HUDEP-2 (cell line): ENCODE measurements at regions not wholly inside any gene's neighbourhood (a gene's known extent, or its start where the extent isn't known, plus 50 kb on each side); places are given as distances from the start of the nearest gene placed in this dataset.
A peak's percentile ranks its signal among the peaks of the same experiment; 100 is the strongest.
"Not testable (repeated sequence)": the region's sequence is repeated elsewhere in the genome, so short reads cannot be mapped to it uniquely, and the experiment has no call there.

ENCODE experiments used
- DNase-seq, 76 experiments: peaks; one replicate each; lab custom pipeline; 2025; ENCODE audit not compliant: unreplicated experiment in 76 of 76; lab: John Stamatoyannopoulos, UW

DNA sequence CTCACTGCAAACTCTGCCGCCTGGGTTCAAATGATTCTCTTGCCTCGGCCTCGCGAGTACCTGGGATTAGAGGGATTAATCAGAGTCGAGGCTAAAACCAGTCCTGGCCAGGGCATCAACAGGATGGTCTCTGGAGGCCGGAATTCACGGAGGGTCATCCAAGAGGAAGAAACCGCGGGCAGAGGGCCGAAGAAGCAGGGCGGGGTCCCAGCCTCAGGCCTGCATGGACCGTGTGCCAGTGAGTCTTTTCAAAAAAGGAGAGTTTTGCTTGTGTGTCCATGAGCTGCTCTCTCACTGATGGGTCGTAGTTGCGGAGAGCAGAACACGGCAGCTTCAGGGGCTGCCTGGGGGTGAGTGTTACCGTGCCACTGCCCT, 295.1 kb upstream of the ZNF337 start:
- DNase-seq, result no peak

GRCh38 chr20:25991051-25991755, 294.6 kb upstream of the ZNF337 start:
- no peak for DNase-seq

GRCh38 chr20:25989686-25990085, 293.0 kb upstream of the ZNF337 start:
- DNase-seq, result not testable (repeated sequence)

GRCh38 chr20:25989196-25989595, 292.5 kb upstream of the ZNF337 start:
- DNase-seq, result no peak

GRCh38 chr20:25987928-25988560, 291.4 kb upstream of the ZNF337 start:
- DNase-seq, result not testable (repeated sequence)

DNA sequence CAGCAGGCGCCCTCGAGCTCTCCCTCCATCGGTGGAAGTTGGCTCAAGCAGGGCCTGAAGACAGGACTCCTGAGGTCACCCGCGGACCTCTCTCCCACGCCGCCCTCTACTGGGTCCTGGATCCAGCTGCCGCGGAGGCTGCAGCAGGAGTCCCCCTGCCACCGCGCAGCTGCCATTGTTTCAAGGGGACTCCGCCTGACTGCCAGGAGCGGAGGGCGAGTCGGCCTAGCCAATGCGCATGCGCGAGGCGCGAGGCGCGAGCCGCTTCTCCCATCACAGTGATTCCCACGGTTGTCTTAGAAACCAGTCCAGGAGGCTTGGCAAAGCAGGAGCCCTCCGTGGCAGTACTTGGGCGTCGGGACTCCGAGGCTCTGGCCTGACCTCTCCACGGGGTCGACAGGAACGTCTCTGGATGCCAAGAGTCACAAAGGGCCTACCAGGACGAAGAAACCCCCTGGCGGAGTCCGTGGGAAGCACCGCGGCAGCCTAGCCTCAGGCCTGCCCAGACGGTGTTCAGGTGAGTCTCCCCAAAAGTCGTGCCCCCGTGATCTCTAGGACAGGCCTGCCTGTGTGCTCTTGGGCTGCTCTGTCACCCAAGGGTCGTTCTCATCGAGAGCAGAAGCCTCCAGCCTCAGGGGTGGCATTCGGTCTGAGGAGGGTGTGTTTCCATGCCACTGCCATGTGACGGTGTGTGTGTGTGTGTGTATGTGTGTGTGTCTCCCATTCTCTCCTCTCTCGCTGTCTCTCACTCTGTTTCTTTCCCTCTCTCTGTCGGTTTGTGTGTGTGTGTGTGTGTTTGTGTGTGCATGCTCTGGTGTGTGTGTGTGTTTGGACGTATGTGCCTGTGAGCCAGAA, 290.6 kb upstream of the ZNF337 start:
- peak in 51 of 76 experiments; percentile 15 to 76 (median 44) for DNase-seq

DNA sequence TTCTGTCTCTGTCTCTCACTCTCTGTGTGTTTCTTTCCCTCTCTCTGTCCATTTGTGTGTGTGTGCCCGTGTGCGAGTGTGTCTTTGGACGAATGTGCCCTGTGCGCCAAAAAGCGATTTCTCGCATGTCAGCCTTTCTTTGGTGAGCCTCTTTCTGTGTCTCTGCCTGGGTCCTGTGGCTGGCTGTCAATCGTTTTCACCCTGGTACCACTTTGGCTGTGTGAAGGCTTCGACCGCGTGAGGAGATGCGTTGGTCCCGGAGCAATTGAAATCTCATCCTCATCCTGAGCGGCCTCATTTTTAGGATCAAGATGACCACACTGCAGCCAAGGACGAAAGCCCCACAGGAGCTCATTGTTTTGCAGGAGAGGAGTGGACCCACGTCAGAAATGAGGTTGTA, 288.9 kb upstream of the ZNF337 start:
- DNase-seq, result no peak

- peak in 9 of 76 experiments; percentile 0 to 26 (median 8) for DNase-seq
Observed at GRCh38 chr20:25984933-25985332, 288.3 kb upstream of the ZNF337 start.

- not testable (repeated sequence) for DNase-seq
Observed at GRCh38 chr20:25982701-25983100, 286.0 kb upstream of the ZNF337 start.

GRCh38 chr20:25978450-25979190, 282.0 kb upstream of the ZNF337 start:
- DNase-seq, result not testable (repeated sequence)

GRCh38 chr20:25975816-25976215, 279.2 kb upstream of the ZNF337 start:
- DNase-seq, result not testable (repeated sequence)

DNA sequence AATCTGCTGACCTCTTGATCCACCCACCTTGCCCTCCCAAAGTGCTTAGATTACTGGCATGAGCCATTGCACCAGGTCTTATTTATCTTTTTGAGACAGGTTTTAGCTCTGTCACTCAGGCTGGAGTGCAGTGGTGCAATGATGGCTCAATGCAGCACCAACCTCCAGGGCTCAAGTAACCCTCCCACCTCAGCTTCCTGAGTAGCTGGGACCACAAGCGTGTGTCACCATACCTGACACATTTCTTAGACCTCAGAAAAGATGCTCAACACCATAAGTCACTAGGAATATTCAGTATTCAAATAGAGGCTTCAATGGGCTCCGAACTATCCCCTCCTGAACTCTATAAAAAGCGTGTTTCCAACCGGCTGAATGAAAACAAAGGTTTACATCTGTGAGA, 268.6 kb upstream of the ZNF337 start:
- DNase-seq, result not testable (repeated sequence)

DNA sequence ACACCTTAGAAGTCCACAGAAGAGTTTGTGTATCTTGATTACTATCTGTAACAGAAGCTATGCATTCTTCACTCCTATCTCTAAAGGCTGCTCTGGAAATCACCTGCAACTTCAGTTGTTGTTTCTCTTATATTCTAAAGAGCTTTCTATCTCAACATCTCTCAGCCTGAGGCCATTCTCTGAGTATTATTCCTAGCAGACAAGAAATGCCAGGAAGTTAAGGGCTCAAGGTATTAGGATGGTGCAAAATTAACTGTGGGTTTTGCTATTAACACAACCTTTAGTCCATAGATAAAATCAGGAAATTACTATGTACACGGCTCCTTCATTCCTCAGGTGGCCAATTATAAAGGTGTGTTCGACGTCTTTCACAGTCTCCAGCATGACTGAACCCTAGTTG, 257.2 kb upstream of the ZNF337 start:
- DNase-seq, result not testable (repeated sequence)

DNA sequence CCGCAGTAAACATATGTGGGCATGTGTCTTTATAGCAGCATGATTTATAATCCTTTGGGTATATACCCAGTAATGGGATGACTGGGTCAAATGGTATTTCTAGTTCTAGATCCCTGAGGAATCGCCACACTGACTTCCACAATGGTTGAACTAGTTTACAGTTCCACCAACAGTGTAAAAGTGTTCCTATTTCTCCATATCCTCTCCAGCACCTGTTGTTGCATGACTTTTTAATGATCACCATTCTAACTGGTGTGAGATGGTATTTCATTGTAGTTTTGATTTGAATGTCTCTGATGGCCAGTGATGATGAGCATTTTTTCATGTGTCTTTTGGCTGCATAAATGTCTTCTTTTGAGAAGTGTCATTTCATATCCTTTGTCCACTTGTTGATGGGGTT, 238.6 kb upstream of the ZNF337 start:
- DNase-seq, result not testable (repeated sequence)

DNA sequence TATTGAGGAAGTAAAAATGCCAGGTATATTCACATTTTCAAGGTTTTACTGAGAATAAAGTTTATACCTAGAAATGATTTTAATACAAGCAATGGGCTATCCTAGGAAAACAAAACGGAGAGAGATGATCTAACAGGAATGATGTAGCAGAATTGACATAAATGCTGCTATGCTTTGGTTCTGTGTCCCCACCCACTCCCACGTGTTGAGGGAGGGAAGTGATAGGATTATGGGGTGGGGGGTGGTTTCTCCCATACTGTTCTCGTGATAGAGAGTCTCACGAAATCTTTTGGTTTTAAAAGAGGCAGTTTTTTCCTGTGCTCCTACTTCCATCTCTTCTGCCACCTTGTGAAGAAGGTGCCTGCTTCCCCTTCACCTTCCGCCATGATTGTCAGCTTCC, 236.2 kb upstream of the ZNF337 start:
- peak in 7 of 76 experiments; percentile 1 to 46 (median 9) for DNase-seq

GRCh38 chr20:25932170-25932569, 235.5 kb upstream of the ZNF337 start:
- peak in 1 of 76 experiments; percentile 10 for DNase-seq

- DNase-seq, result not testable (repeated sequence)
Observed at GRCh38 chr20:25902321-25902720, 205.7 kb upstream of the ZNF337 start.

GRCh38 chr20:25898663-25899062, 202.0 kb upstream of the ZNF337 start:
- not testable (repeated sequence) for DNase-seq

DNA sequence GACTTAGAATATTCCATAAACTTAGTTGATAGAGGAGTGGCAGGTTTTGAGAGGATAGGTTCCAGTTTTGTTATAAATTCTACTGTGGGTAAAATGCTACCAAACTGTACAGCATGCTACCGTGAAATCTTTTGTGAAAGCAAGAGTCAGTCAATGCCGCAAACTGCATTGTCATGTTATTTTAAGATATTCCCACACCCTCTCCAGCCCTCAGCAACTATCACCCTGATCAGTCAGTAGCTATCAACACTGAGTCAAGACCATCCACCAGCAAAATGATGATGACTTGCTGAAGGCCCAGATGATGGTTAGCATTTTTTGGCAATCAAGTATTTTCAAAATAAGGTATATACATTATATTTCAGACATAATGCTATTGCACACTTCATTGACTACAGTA, 182.4 kb upstream of the ZNF337 start:
- DNase-seq, result not testable (repeated sequence)

- not testable (repeated sequence) for DNase-seq
Observed at GRCh38 chr20:25868650-25868979, 172.0 kb upstream of the ZNF337 start.
